ENCODE measurements at regions not wholly inside any gene's neighbourhood (a gene's known extent, or its start where the extent isn't known, plus 50 kb on each side); places are given as distances from the start of the nearest gene placed in this dataset.

DNA sequence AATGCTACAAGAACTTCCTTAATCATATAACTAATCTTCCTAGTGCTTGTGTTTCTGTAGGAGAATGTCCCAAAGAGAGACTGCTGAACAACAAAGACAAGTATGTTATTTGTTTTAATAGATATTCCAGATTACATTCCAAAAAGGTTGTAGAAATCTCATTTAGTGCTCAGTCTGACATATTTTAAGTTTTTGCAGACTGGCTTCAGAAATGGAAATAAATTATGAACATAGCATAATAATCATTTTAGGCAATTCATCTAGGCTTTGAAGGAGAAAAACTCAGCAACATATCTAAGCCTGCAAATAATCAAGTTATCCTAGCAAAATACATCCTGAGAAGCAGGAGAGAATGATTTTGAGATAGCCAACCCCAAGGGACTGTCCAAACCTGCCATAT, 171.6 kb upstream of the CDH5 start:
- DNase-seq (ENCODE audit: low spot score) = no peak
- TF ChIP-seq, protein P1, sequence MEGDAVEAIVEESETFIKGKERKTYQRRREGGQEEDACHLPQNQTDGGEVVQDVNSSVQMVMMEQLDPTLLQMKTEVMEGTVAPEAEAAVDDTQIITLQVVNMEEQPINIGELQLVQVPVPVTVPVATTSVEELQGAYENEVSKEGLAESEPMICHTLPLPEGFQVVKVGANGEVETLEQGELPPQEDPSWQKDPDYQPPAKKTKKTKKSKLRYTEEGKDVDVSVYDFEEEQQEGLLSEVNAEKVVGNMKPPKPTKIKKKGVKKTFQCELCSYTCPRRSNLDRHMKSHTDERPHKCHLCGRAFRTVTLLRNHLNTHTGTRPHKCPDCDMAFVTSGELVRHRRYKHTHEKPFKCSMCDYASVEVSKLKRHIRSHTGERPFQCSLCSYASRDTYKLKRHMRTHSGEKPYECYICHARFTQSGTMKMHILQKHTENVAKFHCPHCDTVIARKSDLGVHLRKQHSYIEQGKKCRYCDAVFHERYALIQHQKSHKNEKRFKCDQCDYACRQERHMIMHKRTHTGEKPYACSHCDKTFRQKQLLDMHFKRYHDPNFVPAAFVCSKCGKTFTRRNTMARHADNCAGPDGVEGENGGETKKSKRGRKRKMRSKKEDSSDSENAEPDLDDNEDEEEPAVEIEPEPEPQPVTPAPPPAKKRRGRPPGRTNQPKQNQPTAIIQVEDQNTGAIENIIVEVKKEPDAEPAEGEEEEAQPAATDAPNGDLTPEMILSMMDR (IDR thresholded peaks at IDR 0.05; ENCODE audit: extremely low read depth, missing control alignments) = no peak

GRCh38 chr16:66193543-66194229, 172.8 kb upstream of the CDH5 start:
- DNase-seq (ENCODE audit: low spot score) = no peak

GRCh38 chr16:66190411-66190810, 176.1 kb upstream of the CDH5 start:
- TF ChIP-seq, protein P1 (IDR thresholded peaks at IDR 0.05; ENCODE audit: extremely low read depth, missing control alignments) = no peak
- DNase-seq (ENCODE audit: low spot score) = no peak

More at GRCh38 chr16:66193543-66194229, 172.8 kb upstream of the CDH5 start:
- TF ChIP-seq, protein P1 (IDR thresholded peaks at IDR 0.05; ENCODE audit: extremely low read depth, missing control alignments) = no peak

DNA sequence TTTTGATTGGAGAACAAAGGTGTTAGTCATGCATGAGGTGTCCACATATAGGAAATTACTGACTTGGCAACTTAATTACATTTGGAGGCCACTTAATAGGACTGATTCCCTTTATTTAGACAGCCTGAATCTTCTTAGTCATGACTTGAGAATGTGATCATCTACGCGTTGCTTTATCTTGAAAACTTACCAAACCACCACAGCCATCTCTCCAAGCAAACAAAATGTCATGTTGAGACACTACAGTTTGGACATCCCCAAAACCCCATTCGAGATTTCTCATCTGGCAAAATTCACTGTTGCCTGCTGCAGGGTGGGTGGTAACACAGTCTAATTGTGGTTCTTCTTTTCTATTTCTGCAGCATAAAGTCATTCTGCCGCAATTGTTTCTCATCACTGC, 176.5 kb upstream of the CDH5 start:
- TF ChIP-seq, protein P1 (IDR thresholded peaks at IDR 0.05; ENCODE audit: extremely low read depth, missing control alignments) = no peak
- no peak for DNase-seq (ENCODE audit: low spot score)

GRCh38 chr16:66188917-66189725, 177.4 kb upstream of the CDH5 start:
- DNase-seq (ENCODE audit: low spot score) = no peak
- TF ChIP-seq, protein P1 (IDR thresholded peaks at IDR 0.05; ENCODE audit: extremely low read depth, missing control alignments) = no peak

DNA sequence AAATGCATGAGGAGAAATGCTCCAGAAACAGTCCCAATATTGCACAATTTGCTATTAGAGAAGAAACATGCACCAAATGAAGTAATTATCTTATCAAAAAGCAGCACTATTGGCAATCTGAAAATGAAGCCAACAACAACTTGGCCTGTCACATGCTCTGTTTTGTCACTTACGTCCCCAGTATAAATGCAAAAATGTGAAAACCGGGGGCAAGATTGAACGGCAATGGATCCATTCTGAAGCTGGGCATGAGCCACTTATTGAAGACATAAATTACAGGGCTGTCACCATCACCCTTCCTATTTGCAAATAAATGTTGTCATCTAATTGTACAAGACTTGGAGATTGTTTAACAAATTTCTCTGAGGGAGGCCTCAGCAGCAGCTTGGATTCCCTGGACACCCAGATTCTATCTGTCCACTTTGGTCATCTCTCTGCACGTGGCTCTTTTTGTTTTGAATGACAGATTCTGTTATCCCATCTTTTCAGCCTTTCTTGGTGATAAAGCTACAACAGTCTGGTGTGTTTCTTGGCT, 180.2 kb upstream of the CDH5 start:
- TF ChIP-seq, protein P1 (IDR thresholded peaks at IDR 0.05; ENCODE audit: extremely low read depth, missing control alignments) = no peak
- DNase-seq (ENCODE audit: low spot score) = no peak

- DNase-seq (ENCODE audit: low spot score) = no peak
- TF ChIP-seq, protein P1 (IDR thresholded peaks at IDR 0.05; ENCODE audit: extremely low read depth, missing control alignments) = no peak
Measured at GRCh38 chr16:66182592-66182991, 183.9 kb upstream of the CDH5 start.
